ENCODE measurements at regions not wholly inside any gene's neighbourhood (a gene's known extent, or its start where the extent isn't known, plus 50 kb on each side); places are given as distances from the start of the nearest gene placed in this dataset.

DNA sequence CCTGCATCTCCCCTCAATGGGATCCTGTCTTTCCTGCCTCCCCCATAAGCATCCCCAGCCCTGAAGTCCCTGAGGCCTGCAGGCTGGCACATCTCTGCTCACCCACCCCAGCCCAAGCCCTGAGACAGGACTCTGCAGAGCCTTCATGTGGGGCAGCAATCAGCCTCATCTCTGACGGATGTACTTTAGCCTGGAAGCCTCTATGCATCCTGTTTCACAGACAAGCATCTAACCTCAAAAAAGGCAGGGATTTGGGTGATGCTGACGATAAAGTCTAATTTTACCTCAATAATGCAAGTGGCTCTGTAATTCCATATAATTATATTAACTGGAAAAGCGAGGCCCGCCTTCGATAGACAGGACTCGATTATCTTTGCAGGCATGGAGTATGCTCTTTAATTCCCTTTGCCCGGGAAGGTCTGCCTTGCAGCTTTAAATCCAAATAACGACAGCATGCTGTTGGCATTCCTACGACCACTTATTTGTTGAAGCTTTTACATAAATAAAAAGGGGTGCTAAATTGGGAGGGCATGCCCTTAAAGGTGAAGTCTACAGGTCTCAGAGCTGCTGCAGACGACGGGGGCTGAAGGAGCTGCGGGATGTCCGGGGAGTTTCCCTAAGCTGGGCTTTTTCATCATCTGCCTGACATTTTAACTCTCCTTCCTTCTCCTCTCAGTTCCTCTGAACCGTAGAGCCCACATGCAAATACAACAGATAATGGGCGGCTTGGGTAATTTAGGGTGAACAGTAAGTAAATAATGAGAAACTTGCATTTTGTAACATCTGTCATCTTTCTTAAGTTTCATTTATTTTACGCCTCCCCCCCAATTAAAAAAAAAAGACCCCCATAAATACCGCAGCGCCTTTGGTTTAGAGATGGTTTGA lies 211.5 kb downstream of the URI1 start:
- no peak for ATAC-seq (ENCODE audit: low FRiP score in 2 of 2)
- H3K4me1 ChIP-seq: no peaks in the 10 kb centered on the region
- WGBS, 2 donors: 49 to 51% methylated on average over 18 of the region's 18 CpGs

DNA sequence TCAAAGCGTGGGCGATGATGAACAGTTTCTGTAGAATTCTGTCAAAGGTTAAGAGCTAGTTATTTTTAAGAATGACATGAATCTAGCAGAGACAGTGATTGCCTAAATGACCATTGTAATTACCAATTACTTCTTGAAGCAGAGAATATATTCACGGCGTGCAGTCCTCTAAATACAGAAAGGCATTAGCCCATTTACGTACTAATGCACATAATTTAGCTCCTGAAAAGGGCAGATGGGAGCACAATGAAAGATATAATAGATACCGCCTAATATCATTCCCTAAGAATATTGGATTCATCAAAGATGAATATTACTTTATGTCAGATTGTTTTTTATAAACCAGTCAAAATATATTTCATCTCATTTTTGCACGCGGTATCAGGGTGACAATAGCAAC lies 212.4 kb downstream of the URI1 start:
- TF ChIP-seq EP300 (IDR thresholded peaks at IDR 0.05) (no peak), POLR2AphosphoS5 (IDR thresholded peaks at IDR 0.05) (no peak), POLR2A (IDR thresholded peaks at IDR 0.05) (no peak)
- TF ChIP-seq, protein P1, sequence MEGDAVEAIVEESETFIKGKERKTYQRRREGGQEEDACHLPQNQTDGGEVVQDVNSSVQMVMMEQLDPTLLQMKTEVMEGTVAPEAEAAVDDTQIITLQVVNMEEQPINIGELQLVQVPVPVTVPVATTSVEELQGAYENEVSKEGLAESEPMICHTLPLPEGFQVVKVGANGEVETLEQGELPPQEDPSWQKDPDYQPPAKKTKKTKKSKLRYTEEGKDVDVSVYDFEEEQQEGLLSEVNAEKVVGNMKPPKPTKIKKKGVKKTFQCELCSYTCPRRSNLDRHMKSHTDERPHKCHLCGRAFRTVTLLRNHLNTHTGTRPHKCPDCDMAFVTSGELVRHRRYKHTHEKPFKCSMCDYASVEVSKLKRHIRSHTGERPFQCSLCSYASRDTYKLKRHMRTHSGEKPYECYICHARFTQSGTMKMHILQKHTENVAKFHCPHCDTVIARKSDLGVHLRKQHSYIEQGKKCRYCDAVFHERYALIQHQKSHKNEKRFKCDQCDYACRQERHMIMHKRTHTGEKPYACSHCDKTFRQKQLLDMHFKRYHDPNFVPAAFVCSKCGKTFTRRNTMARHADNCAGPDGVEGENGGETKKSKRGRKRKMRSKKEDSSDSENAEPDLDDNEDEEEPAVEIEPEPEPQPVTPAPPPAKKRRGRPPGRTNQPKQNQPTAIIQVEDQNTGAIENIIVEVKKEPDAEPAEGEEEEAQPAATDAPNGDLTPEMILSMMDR (IDR thresholded peaks at IDR 0.05): no peak
- H3K27me3 ChIP-seq: no peaks in the 10 kb centered on the region
- no peaks in the 10 kb centered on the region for H3K36me3 ChIP-seq
- no peaks in the 10 kb centered on the region for H3K9me3 ChIP-seq
- DNase-seq: no peak
- 88 to 89% methylated on average over 8 of the region's 8 CpGs for WGBS, 2 donors
- no peak overlapping the region for H3K27ac ChIP-seq
- no peak for ATAC-seq (ENCODE audit: low FRiP score in 2 of 2)
- H3K4me3 ChIP-seq: no peak overlapping the region
- H3K4me1 ChIP-seq: no peaks in the 10 kb centered on the region

More for the DNA sequence above, 211.5 kb downstream of the URI1 start:
- no peak overlapping the region for H3K27ac ChIP-seq
- DNase-seq: no peak
- H3K36me3 ChIP-seq: no peaks in the 10 kb centered on the region
- no peak overlapping the region for H3K4me3 ChIP-seq
- no peak for TF ChIP-seq POLR2AphosphoS5 (IDR thresholded peaks at IDR 0.05)
- TF ChIP-seq, protein P1 (IDR thresholded peaks at IDR 0.05): no peak
- TF ChIP-seq POLR2A (IDR thresholded peaks at IDR 0.05): no peak
- no peak for TF ChIP-seq EP300 (IDR thresholded peaks at IDR 0.05)
- H3K9me3 ChIP-seq: no peaks in the 10 kb centered on the region
- H3K27me3 ChIP-seq: no peaks in the 10 kb centered on the region

DNA sequence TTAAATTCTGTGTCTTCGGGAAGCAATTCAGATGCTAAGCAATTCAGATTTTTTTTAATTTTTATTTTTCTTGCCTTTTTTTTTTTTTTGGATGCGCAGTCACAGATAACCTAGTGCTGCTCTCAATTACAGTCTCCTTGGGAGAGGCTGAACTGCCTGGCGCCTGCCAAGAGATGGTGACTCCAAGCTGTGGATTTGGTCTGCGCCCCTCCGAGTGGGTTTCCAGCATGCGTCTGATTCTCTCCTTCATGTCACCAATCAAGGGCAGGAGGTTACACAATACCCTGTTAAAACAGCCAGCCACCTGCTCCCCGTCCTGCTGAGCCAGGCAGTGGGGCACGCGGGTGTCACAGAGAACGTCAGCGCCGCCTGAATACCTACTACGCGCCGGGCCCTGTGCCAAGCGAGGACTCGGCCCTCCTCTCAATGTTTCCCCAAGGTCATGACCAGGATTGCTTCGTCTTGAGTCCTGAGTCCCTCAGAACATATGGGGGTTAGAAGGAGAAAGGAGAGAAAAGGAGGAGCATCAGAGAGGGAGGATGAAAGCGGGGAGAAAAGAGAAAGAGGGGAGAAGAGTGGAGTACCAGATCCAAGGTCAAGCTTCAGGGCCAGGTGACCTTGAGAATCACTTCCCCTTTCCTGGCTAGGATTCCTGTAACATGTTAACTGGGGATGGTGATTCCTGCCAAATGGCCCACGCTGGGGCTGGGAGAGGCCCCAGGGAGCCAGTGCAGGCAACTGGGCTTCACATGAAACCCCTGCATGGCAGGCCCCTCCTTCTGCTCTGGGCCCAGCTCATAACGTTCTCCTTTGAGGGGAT lies 213.6 kb downstream of the URI1 start:
- Histone ChIP-seq H3K4me1 (no peaks in the 10 kb centered on the region), H3K36me3 (no peaks in the 10 kb centered on the region), H3K27ac (no peak overlapping the region), H3K27me3 (no peaks in the 10 kb centered on the region), H3K9me3 (no peaks in the 10 kb centered on the region), H3K4me3 (no peak overlapping the region)
- ATAC-seq (ENCODE audit: low FRiP score in 2 of 2) (no peak), DNase-seq (peak in 1 of 2 donors; percentile 61)
- WGBS, 2 donors: 74 to 77% methylated on average over 21 of the region's 21 CpGs
- TF ChIP-seq POLR2A (IDR thresholded peaks at IDR 0.05) (no peak), POLR2AphosphoS5 (IDR thresholded peaks at IDR 0.05) (no peak), EP300 (IDR thresholded peaks at IDR 0.05) (no peak)
- TF ChIP-seq, protein P1 (IDR thresholded peaks at IDR 0.05): no peak

DNA sequence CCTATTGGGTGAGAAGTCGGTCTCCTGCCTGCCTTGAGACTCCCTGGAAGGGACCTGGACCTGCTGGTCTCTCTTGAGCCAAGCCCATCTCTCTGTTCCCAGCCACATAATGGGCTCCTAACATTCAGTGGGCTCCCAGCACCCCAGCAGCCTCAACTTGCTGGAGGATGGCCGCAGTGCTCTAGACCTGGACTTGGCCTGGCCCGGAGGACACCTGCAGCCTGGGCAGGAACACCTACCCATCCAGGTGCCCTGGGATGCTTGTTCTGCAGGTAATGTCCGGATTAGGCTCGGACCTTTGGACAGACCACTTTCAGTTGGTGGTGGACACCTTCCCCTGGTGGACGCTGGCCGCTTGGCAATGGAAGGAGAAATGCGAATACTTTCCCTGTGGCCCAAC lies 214.6 kb downstream of the URI1 start:
- Histone ChIP-seq H3K27me3 (no peaks in the 10 kb centered on the region), H3K4me3 (no peak overlapping the region), H3K9me3 (no peaks in the 10 kb centered on the region), H3K36me3 (no peaks in the 10 kb centered on the region), H3K4me1 (no peaks in the 10 kb centered on the region), H3K27ac (no peak overlapping the region)
- DNase-seq (no peak), ATAC-seq (ENCODE audit: low FRiP score in 2 of 2) (no peak)
- TF ChIP-seq POLR2A (IDR thresholded peaks at IDR 0.05) (no peak), EP300 (IDR thresholded peaks at IDR 0.05) (no peak), POLR2AphosphoS5 (IDR thresholded peaks at IDR 0.05) (no peak)
- TF ChIP-seq, protein P1 (IDR thresholded peaks at IDR 0.05): no peak
- 90 to 91% methylated on average over 6 to 8 of the region's 8 CpGs for WGBS, 2 donors

Data from upper lobe of left lung (tissue), 6 donors.